Astrocyte (in vitro differentiated cells and primary cell): ENCODE measurements at regions not wholly inside any gene's neighbourhood (a gene's known extent, or its start where the extent isn't known, plus 50 kb on each side); places are given as distances from the start of the nearest gene placed in this dataset.

Experiments used
- DNase-seq: peaks from one replicate; pipeline ENCODE4 v3.0.0-alpha.2; 2010; ENCODE audit warnings: low read depth
- FAIRE-seq: peaks from 2 replicates; lab custom pipeline; 2011; peaks lifted over from hg19 to GRCh38; lab: Jason Lieb, UNC
- H2AFZ ChIP-seq: 2 replicates; pipeline ENCODE4 v1.6.0; 2012; ENCODE audit warnings: low read depth, low read length, inconsistent platforms
- H3K27ac ChIP-seq: 2 replicates; pipeline ENCODE4 v1.5.1; 2011; ENCODE audit warnings: low read depth, low read length, inconsistent platforms
- H3K27me3 ChIP-seq: 2 replicates; pipeline ENCODE4 v1.6.0; 2011; ENCODE audit warnings: low read length, inconsistent platforms; ENCODE audit not compliant: insufficient read depth
- H3K36me3 ChIP-seq: 2 replicates; pipeline ENCODE4 v1.5.1; 2011; ENCODE audit warnings: low read length, inconsistent platforms; ENCODE audit not compliant: insufficient read depth
- H3K4me1 ChIP-seq: 2 replicates; pipeline ENCODE4 v1.5.1; 2011; ENCODE audit warnings: low read length, inconsistent platforms; ENCODE audit not compliant: insufficient read depth
- H3K4me2 ChIP-seq: 2 replicates; pipeline ENCODE4 v1.6.0; 2012; ENCODE audit warnings: low read length, inconsistent platforms
- H3K4me3 ChIP-seq: 2 replicates; pipeline ENCODE4 v1.5.1; 2011; ENCODE audit warnings: low read depth, mild to moderate bottlenecking, low read length, inconsistent platforms; ENCODE audit not compliant: insufficient read depth
- H3K79me2 ChIP-seq: 2 replicates; pipeline ENCODE4 v1.6.0; 2012; ENCODE audit warnings: mild to moderate bottlenecking, low read length, inconsistent platforms; ENCODE audit not compliant: insufficient read depth
- H3K9ac ChIP-seq: 2 replicates; pipeline ENCODE4 v1.6.0; 2012; ENCODE audit warnings: mild to moderate bottlenecking, low read length, inconsistent platforms
- H3K9me3 ChIP-seq: 2 replicates; pipeline ENCODE4 v1.5.1; 2012; ENCODE audit warnings: low read depth, mild to moderate bottlenecking, low read length, inconsistent platforms; ENCODE audit not compliant: insufficient read depth
- H4K20me1 ChIP-seq: 2 replicates; pipeline ENCODE4 v1.6.0; 2012; ENCODE audit warnings: low read length, inconsistent platforms; ENCODE audit not compliant: insufficient read depth
- H3K27ac Mint-ChIP-seq: one replicate; pipeline ENCODE4 v1.8.0; 2021; ENCODE audit warnings: mild to moderate bottlenecking, mixed read lengths; ENCODE audit not compliant: unreplicated experiment
- H3K27me3 Mint-ChIP-seq: one replicate; pipeline ENCODE4 v1.8.0; 2021; ENCODE audit warnings: low read depth, mixed read lengths; ENCODE audit not compliant: unreplicated experiment
- H3K36me3 Mint-ChIP-seq: one replicate; pipeline ENCODE4 v1.8.0; 2021; ENCODE audit warnings: low read depth, mixed read lengths; ENCODE audit not compliant: unreplicated experiment
- H3K4me1 Mint-ChIP-seq: one replicate; pipeline ENCODE4 v1.8.0; 2021; ENCODE audit warnings: low read depth, mixed read lengths; ENCODE audit not compliant: unreplicated experiment
- H3K4me3 Mint-ChIP-seq: one replicate; pipeline ENCODE4 v1.8.0; 2021; ENCODE audit warnings: mild to moderate bottlenecking, moderate library complexity, mixed read lengths; ENCODE audit not compliant: unreplicated experiment
- H3K9me3 Mint-ChIP-seq: one replicate; pipeline ENCODE4 v1.8.0; 2021; ENCODE audit warnings: mild to moderate bottlenecking, mixed read lengths; ENCODE audit not compliant: unreplicated experiment
- CTCF ChIP-seq: IDR thresholded peaks from 2 replicates; pipeline ENCODE4 v1.5.1; 2011; ENCODE audit warnings: low read depth, mild to moderate bottlenecking, inconsistent platforms, low read length, moderate library complexity; ENCODE audit not compliant: insufficient read depth
- EZH2 ChIP-seq: IDR thresholded peaks from 2 replicates; pipeline ENCODE4 v1.6.1; 2012; ENCODE audit warnings: mild to moderate bottlenecking, low read length, inconsistent platforms; ENCODE audit not compliant: insufficient read depth

- Histone ChIP-seq H3K9ac (no peak overlapping the region), H4K20me1 (no peaks in the 10 kb centered on the region), H3K27me3 (no peaks in the 10 kb centered on the region), H3K79me2 (no peaks in the 10 kb centered on the region), H3K36me3 (no peaks in the 10 kb centered on the region), H3K9me3 (no peaks in the 10 kb centered on the region), H2AFZ (no peak overlapping the region), H3K4me1 (no peaks in the 10 kb centered on the region), H3K4me3 (no peak overlapping the region), H3K4me2 (no peak overlapping the region), H3K27ac (no peak overlapping the region)
- DNase-seq (no peak), FAIRE-seq (no peak)
- Mint-ChIP-seq H3K4me1 (no peaks in the 10 kb centered on the region), H3K36me3 (no peaks in the 10 kb centered on the region), H3K27ac (no peak overlapping the region), H3K27me3 (no peaks in the 10 kb centered on the region), H3K9me3 (peaks cover under 1% of the 10 kb centered on the region), H3K4me3 (no peak overlapping the region)
- TF ChIP-seq EZH2 = no peak
- TF ChIP-seq CTCF = no peak
Measured at GRCh38 chr2:228465408-228465807, 283.9 kb upstream of the SPHKAP start.

GRCh38 chr2:228458364-228458763 is 276.9 kb upstream of the SPHKAP start:
- H2AFZ ChIP-seq = no peak overlapping the region
- Mint-ChIP-seq H3K4me1 (no peaks in the 10 kb centered on the region), H3K4me3 (no peak overlapping the region), H3K36me3 (no peaks in the 10 kb centered on the region), H3K27ac (no peak overlapping the region), H3K27me3 (no peaks in the 10 kb centered on the region), H3K9me3 (peaks cover 26% of the 10 kb centered on the region)
- DNase-seq (no peak), FAIRE-seq (no peak)
- H3K9ac ChIP-seq = no peak overlapping the region
- H3K27ac ChIP-seq = no peak overlapping the region
- TF ChIP-seq EZH2 (no peak), CTCF (no peak)
- no peaks in the 10 kb centered on the region for H3K27me3 ChIP-seq
- peaks cover 10% of the 10 kb centered on the region for H3K9me3 ChIP-seq
- no peaks in the 10 kb centered on the region for H4K20me1 ChIP-seq
- H3K79me2 ChIP-seq = no peaks in the 10 kb centered on the region
- no peak overlapping the region for H3K4me2 ChIP-seq
- H3K4me1 ChIP-seq = no peaks in the 10 kb centered on the region
- H3K36me3 ChIP-seq = no peaks in the 10 kb centered on the region
- no peak overlapping the region for H3K4me3 ChIP-seq

GRCh38 chr2:228447266-228447915 is 265.9 kb upstream of the SPHKAP start:
- H3K27ac ChIP-seq = no peak overlapping the region
- TF ChIP-seq CTCF = no peak
- no peak for TF ChIP-seq EZH2
- H3K4me1 Mint-ChIP-seq = peaks cover 6% of the 10 kb centered on the region
- no peaks in the 10 kb centered on the region for H3K79me2 ChIP-seq
- no peaks in the 10 kb centered on the region for H3K27me3 Mint-ChIP-seq
- H3K4me1 ChIP-seq = no peaks in the 10 kb centered on the region
- H3K27me3 ChIP-seq = no peaks in the 10 kb centered on the region
- no peaks in the 10 kb centered on the region for H4K20me1 ChIP-seq
- DNase-seq (no peak), FAIRE-seq (no peak)
- no peak overlapping the region for H3K4me3 Mint-ChIP-seq
- H3K9me3 Mint-ChIP-seq = no peaks in the 10 kb centered on the region
- no peak overlapping the region for H3K4me3 ChIP-seq
- H3K27ac Mint-ChIP-seq = no peak overlapping the region
- no peaks in the 10 kb centered on the region for H3K9me3 ChIP-seq
- no peak overlapping the region for H3K9ac ChIP-seq
- no peak overlapping the region for H2AFZ ChIP-seq
- no peaks in the 10 kb centered on the region for H3K36me3 Mint-ChIP-seq
- H3K4me2 ChIP-seq = no peak overlapping the region
- no peaks in the 10 kb centered on the region for H3K36me3 ChIP-seq
